ENCODE measurements at regions not wholly inside any gene's neighbourhood (a gene's known extent, or its start where the extent isn't known, plus 50 kb on each side); places are given as distances from the start of the nearest gene placed in this dataset.

DNA sequence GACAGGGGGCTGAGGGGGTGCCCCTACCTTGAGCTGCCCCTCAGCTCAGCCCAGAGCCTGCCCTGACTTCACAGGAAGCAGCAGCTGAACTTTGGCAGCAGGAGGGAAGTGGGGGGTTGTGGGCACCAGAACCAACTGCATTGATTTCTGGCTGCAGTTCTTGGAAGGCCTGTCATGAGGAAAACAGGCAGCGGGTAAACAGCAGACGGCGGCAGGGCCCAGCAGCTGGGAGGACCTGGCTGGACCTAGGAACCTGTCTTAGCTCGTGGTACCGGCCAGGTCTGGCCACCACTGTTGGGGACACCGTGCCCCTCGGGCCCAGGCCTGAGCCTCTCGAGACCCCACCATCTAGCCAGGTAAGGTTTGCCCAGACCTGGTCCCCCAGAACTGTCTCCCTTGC is 154.2 kb upstream of the MYL2 start:
- Mint-ChIP-seq H3K27me3 (ENCODE audit: low read depth) (no peaks in the 10 kb centered on the region), H3K4me1 (peaks cover 37% of the 10 kb centered on the region), H3K27ac (no peak overlapping the region), H3K36me3 (no peaks in the 10 kb centered on the region), H3K4me3 (no peak overlapping the region), H3K9me3 (no peaks in the 10 kb centered on the region)
- ChIA-PET CTCF (interaction anchor here (0.7 to 1.4 kb wide), 3 partner anchors 10 to 224 kb away, joined by 3 to 4 read pairs (median 3); no protein-coding TSS in a partner anchor), POLR2A (interaction anchor here (0.5 to 0.7 kb wide), 2 partner anchors 13 to 29 kb away, joined by 3 read pairs; no protein-coding TSS in a partner anchor)
- DNase-seq (ENCODE audit: low spot score) (no peak), ATAC-seq (no peak)
- TF ChIP-seq FOXP1 (CRISPR knock-in tag; IDR thresholded peaks at IDR 0.05; ENCODE audit: borderline replicate concordance) (no peak), ETV6 (CRISPR knock-in tag; IDR thresholded peaks at IDR 0.05) (no peak)
- TF ChIP-seq, protein P1, sequence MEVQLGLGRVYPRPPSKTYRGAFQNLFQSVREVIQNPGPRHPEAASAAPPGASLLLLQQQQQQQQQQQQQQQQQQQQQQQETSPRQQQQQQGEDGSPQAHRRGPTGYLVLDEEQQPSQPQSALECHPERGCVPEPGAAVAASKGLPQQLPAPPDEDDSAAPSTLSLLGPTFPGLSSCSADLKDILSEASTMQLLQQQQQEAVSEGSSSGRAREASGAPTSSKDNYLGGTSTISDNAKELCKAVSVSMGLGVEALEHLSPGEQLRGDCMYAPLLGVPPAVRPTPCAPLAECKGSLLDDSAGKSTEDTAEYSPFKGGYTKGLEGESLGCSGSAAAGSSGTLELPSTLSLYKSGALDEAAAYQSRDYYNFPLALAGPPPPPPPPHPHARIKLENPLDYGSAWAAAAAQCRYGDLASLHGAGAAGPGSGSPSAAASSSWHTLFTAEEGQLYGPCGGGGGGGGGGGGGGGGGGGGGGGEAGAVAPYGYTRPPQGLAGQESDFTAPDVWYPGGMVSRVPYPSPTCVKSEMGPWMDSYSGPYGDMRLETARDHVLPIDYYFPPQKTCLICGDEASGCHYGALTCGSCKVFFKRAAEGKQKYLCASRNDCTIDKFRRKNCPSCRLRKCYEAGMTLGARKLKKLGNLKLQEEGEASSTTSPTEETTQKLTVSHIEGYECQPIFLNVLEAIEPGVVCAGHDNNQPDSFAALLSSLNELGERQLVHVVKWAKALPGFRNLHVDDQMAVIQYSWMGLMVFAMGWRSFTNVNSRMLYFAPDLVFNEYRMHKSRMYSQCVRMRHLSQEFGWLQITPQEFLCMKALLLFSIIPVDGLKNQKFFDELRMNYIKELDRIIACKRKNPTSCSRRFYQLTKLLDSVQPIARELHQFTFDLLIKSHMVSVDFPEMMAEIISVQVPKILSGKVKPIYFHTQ (CRISPR knock-in tag; IDR thresholded peaks at IDR 0.05), result no peak
- TF ChIP-seq, protein P2, sequence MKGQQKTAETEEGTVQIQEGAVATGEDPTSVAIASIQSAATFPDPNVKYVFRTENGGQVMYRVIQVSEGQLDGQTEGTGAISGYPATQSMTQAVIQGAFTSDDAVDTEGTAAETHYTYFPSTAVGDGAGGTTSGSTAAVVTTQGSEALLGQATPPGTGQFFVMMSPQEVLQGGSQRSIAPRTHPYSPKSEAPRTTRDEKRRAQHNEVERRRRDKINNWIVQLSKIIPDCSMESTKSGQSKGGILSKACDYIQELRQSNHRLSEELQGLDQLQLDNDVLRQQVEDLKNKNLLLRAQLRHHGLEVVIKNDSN (CRISPR knock-in tag; IDR thresholded peaks at IDR 0.05), result no peak
- TF ChIP-seq, protein P3, sequence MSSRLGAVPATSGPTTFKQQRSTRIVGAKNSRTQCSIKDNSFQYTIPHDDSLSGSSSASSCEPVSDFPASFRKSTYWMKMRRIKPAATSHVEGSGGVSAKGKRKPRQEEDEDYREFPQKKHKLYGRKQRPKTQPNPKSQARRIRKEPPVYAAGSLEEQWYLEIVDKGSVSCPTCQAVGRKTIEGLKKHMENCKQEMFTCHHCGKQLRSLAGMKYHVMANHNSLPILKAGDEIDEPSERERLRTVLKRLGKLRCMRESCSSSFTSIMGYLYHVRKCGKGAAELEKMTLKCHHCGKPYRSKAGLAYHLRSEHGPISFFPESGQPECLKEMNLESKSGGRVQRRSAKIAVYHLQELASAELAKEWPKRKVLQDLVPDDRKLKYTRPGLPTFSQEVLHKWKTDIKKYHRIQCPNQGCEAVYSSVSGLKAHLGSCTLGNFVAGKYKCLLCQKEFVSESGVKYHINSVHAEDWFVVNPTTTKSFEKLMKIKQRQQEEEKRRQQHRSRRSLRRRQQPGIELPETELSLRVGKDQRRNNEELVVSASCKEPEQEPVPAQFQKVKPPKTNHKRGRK (CRISPR knock-in tag; IDR thresholded peaks at IDR 0.05; ENCODE audit: borderline replicate concordance), result no peak

DNA sequence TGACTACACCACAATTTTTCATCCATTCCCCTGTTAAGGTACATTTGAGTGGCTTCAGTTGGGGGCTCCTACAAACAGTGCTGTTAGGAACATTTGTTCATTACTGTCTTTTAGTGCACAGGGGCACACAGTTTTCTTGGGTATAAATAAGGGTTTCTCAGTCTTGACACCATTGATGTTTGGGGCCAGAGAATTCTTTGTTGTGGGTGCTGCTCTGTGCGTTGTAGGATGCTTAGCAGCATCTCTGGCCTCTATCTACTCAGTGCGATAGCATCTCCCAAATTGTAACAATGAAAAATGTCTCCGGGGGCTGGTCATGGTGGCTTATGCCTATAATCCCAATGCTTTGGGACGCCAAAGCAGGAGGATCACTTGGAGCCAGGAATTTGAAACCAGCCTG is 153.0 kb upstream of the MYL2 start:
- no peaks in the 10 kb centered on the region for H3K27me3 Mint-ChIP-seq (ENCODE audit: low read depth)
- 0 out of 2 replicates have a peak overlapping the region, but pooled peaks have one; percentile 27 for H3K27ac Mint-ChIP-seq
- no peaks in the 10 kb centered on the region for H3K36me3 Mint-ChIP-seq
- ChIA-PET CTCF (interaction anchor here (1.4 kb wide), 1 partner anchor 11 kb away, joined by 4 read pairs; no protein-coding TSS in a partner anchor), POLR2A (no interaction called here)
- peaks cover 27% of the 10 kb centered on the region for H3K4me1 Mint-ChIP-seq
- H3K9me3 Mint-ChIP-seq, result no peaks in the 10 kb centered on the region
- ATAC-seq (no peak), DNase-seq (ENCODE audit: low spot score) (no peak)
- H3K4me3 Mint-ChIP-seq, result no peak overlapping the region
- TF ChIP-seq, protein P4, sequence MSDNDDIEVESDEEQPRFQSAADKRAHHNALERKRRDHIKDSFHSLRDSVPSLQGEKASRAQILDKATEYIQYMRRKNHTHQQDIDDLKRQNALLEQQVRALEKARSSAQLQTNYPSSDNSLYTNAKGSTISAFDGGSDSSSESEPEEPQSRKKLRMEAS (CRISPR knock-in tag; IDR thresholded peaks at IDR 0.05), result no peak
- no peak for TF ChIP-seq FOXJ3 (CRISPR knock-in tag; IDR thresholded peaks at IDR 0.05; ENCODE audit: borderline replicate concordance)
- TF ChIP-seq IRF2 (CRISPR knock-in tag; IDR thresholded peaks at IDR 0.05; ENCODE audit: borderline replicate concordance, low read depth), result no peak
- TF ChIP-seq CREM (CRISPR knock-in tag; IDR thresholded peaks at IDR 0.05), result no peak
- TF ChIP-seq, protein P5, sequence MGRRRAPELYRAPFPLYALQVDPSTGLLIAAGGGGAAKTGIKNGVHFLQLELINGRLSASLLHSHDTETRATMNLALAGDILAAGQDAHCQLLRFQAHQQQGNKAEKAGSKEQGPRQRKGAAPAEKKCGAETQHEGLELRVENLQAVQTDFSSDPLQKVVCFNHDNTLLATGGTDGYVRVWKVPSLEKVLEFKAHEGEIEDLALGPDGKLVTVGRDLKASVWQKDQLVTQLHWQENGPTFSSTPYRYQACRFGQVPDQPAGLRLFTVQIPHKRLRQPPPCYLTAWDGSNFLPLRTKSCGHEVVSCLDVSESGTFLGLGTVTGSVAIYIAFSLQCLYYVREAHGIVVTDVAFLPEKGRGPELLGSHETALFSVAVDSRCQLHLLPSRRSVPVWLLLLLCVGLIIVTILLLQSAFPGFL (CRISPR knock-in tag; IDR thresholded peaks at IDR 0.05; ENCODE audit: borderline replicate concordance), result no peak
- TF ChIP-seq, protein P6, sequence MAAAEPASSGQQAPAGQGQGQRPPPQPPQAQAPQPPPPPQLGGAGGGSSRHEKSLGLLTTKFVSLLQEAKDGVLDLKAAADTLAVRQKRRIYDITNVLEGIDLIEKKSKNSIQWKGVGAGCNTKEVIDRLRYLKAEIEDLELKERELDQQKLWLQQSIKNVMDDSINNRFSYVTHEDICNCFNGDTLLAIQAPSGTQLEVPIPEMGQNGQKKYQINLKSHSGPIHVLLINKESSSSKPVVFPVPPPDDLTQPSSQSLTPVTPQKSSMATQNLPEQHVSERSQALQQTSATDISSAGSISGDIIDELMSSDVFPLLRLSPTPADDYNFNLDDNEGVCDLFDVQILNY (CRISPR knock-in tag; IDR thresholded peaks at IDR 0.05), result no peak
- TF ChIP-seq, protein P1 (CRISPR knock-in tag; IDR thresholded peaks at IDR 0.05), result no peak
- no peak for TF ChIP-seq NFE2L1 (CRISPR knock-in tag; IDR thresholded peaks at IDR 0.05)
- TF ChIP-seq, protein P7, sequence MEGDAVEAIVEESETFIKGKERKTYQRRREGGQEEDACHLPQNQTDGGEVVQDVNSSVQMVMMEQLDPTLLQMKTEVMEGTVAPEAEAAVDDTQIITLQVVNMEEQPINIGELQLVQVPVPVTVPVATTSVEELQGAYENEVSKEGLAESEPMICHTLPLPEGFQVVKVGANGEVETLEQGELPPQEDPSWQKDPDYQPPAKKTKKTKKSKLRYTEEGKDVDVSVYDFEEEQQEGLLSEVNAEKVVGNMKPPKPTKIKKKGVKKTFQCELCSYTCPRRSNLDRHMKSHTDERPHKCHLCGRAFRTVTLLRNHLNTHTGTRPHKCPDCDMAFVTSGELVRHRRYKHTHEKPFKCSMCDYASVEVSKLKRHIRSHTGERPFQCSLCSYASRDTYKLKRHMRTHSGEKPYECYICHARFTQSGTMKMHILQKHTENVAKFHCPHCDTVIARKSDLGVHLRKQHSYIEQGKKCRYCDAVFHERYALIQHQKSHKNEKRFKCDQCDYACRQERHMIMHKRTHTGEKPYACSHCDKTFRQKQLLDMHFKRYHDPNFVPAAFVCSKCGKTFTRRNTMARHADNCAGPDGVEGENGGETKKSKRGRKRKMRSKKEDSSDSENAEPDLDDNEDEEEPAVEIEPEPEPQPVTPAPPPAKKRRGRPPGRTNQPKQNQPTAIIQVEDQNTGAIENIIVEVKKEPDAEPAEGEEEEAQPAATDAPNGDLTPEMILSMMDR (IDR thresholded peaks at IDR 0.05), result no peak
- no peak for TF ChIP-seq GRHL2 (CRISPR knock-in tag; IDR thresholded peaks at IDR 0.05; ENCODE audit: insufficient replicate concordance, severe bottlenecking)
- TF ChIP-seq JUN (CRISPR knock-in tag; IDR thresholded peaks at IDR 0.05), result no peak
- no peak for TF ChIP-seq FOXK1 (CRISPR knock-in tag; IDR thresholded peaks at IDR 0.05)
- TF ChIP-seq EMX1 (CRISPR knock-in tag; IDR thresholded peaks at IDR 0.05), result no peak
- TF ChIP-seq, protein P8, sequence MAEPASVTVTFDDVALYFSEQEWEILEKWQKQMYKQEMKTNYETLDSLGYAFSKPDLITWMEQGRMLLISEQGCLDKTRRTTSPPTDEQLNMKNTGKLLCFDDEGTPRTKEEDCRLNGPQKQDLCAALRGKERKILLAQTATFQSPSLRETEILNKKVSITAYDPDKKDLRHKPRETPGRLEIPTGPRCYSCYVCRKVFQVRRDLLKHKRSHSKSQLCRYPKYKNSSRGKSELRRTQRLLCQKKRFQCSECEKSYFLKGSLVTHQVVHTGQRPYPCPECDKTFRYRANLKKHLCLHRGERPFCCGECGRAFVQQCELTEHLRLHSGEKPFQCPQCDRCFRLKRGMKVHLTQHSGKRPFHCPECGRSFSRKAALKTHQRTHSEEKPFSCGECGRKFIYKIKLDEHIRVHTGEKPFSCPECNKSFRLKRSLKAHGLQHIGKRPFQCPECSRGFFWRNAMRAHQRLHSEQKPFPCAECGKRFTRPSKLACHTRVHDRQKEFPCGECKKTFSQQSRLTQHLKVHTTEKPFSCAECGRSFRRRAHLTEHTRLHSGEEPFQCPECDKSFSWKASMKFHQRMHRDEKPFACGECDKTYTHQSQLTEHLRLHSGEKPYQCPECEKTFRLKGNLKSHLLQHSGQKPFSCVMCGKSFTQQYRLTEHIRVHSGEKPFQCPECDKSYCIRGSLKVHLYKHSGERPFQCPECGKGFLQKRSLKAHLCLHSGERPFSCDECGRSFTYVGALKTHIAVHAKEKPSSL (CRISPR knock-in tag; conservative IDR thresholded peaks at IDR 0.05), result no peak
- TF ChIP-seq ZNF423 (CRISPR knock-in tag; IDR thresholded peaks at IDR 0.05), result no peak
